ENCODE measurements at regions not wholly inside any gene's neighbourhood (a gene's known extent, or its start where the extent isn't known, plus 50 kb on each side); places are given as distances from the start of the nearest gene placed in this dataset.
"Not testable (repeated sequence)": the region's sequence is repeated elsewhere in the genome, so short reads cannot be mapped to it uniquely, and the experiment has no call there.

DNA sequence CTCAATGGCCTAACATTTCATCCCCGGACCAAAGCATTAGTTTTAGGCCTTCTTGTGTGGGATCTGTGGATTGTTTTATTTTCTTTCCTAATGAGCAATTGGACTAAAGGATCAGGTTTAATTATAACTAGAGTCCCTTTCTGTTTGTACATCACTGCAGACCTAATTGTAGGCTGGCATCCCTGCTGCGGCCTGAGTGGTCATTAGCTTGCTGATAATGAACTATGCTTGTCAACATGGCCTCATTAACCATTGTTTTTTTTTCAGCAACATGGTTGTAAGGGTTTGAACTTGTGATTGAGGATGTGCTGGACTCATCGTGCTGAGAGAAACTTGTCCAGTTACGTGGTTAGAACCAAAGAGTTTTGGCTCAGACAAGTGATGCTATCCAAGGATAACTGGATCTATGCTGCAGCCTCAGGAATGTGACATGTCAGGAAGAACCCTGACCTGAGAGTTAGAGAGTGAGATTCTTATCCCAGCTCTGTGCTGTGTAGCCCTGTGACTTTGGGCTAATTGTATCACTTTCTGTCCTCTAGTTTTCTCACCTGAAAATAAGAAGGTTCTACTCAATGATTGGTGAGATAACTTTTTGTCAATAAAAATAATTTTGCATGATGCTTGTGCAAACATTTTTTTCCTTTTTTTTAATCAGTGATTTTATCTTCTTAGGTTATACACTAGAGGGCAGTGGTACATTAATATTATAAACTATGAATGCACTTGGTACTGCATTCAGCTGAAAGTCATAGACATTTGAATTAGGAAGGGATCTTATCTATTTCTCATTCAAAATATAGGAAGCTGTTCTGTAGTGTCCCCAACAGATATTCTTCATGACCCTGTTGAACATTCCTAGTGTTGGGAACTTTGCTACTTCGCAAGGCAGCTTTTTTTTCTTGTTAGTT is 140.9 kb downstream of the RNF144B start:
- no peak for DNase-seq (ENCODE audit: low read depth)

- DNase-seq (ENCODE audit: low read depth), result no peak
These were observed 143.1 kb downstream of the RNF144B start for GRCh38 chr6:18530201-18530600.

DNA sequence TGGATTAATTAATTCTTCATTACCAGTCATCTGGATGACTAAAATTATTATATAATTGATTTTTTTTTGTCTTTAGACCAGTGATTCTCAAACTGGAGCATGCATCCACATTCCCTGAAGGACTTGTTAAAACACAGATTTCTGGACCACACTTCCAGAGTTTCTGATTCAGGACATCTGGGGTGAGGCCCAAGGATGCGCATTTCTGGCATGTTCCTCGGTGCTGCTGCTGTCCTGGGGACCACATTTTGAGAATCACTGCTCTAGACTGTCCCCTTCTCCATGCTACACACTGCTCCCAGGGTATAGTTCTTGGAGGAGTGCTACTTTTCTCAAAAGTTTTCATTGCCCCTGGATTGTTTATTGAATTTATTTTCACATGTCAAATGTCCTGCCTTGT is 145.0 kb downstream of the RNF144B start:
- DNase-seq (ENCODE audit: low read depth), result no peak

GRCh38 chr6:18533793-18534192 is 146.6 kb downstream of the RNF144B start:
- no peak for DNase-seq (ENCODE audit: low read depth)

GRCh38 chr6:18536591-18537055 is 149.5 kb downstream of the RNF144B start:
- DNase-seq (ENCODE audit: low read depth), result no peak

DNA sequence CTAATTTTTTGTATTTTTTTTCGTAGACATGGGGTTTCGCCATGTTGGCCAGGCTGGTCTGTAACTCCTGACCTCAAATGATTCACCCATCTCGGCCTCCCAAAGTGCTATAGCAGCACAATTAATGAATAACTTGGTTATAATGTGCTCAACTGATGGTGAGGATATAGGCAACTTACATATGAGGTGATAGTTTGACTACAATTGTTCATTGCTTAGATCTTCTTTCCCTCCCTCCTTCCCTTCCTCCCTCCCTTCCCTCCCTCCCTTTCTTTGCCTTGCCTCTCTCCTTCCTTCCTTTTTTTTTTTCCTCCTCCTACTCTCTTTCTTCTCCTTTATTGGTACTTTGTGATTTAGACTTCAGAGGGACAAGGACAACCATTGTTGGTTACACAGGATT is 151.2 kb downstream of the RNF144B start:
- no peak for DNase-seq (ENCODE audit: low read depth)

GRCh38 chr6:18543051-18543450 is 155.9 kb downstream of the RNF144B start:
- no peak for DNase-seq (ENCODE audit: low read depth)

- not testable (repeated sequence) for DNase-seq (ENCODE audit: low read depth)
These were observed 158.0 kb downstream of the RNF144B start for GRCh38 chr6:18545142-18545541.

DNA sequence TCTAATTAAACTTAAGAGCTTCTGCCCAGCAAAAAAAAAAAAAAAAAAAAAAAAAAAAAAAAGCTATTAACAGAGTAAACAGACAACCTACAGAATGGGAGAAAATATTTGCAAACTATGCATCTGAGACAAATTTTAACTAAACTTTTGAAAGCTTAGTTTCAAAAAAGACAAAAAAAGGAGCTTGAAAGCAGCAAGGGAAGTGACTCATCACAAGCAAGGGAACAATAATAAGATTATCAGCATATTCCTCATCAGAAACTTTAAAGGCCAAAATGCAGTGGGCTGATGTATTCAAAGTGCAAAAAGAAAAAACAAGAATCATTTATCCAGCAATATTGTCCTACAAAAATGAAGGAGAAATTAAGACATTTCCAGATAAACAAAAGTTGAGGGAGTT is 158.6 kb downstream of the RNF144B start:
- DNase-seq (ENCODE audit: low read depth), result no peak

DNA sequence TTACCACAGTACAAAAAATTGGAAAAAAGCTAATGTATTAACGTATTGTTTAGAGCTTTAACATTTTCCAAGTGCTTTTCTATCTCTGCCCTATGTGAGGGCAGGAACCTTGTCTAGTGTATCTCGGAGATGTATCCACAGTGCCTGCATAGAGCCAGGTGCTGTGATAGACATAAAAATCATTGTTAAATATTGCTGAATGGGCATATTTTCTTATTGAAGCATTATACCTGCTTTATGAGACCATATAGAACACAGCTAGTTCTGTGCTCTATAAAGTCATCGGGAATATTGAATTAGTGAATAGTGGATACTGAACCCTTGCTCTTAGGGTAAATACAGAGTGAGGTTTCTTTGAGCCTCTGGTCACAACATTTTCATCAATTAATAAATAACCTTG is 163.0 kb downstream of the RNF144B start:
- DNase-seq (ENCODE audit: low read depth), result no peak

GRCh38 chr6:18551228-18551627 is 164.1 kb downstream of the RNF144B start:
- no peak for DNase-seq (ENCODE audit: low read depth)

DNA sequence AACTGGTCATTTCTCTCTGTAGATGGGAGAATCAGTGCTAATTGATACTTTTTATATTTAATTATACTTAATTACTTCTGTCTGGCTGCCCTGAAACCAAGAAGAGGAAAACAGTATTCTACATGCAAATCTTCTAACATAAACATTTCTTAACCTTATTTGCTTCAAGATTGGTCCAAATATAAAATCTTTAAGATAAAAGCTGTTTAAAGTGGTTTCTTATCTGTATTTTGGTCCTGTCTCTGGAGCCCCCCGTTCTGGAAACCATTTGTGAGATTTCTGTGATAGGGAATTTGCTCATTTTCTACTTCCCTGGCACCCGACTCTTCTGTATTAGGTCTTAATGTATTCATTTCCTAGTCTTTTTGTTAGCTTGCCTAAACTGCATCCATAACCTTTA is 168.6 kb downstream of the RNF144B start:
- DNase-seq (ENCODE audit: low read depth), result no peak

DNA sequence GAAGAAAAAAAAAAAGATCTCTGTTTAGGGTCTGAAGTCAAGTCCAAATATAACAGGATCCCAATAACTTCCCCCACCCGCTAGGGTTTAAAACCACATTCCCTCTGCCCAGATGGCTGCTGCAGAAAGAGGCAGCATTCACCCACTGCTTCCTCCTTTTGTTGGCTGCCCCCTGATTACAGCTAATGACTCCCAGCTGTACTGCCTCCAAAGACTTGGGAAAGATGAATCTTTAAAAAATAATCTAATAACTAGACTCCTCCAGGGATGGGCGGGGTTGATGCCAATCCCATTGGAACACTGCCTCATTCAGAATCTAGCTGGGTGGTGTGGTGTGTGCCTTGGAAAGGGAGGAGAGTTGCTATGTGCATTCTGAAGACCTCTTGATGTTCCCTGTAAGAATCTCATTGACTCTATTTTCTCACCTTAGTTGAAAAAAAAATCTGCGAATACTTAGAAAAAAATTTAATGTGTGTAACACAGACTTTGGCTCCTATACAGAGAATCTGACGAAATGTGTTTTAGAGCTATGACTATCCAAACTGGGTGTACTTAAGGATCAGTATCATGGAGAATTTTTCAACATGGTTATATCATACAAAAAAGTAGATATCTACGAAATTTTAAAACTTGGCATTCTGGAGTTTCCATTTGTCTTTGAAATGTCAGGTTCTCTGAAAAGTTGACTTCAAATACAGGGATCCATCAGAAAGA is 174.0 kb downstream of the RNF144B start:
- no peak for DNase-seq (ENCODE audit: low read depth)

GRCh38 chr6:18562726-18563125 is 175.6 kb downstream of the RNF144B start:
- DNase-seq (ENCODE audit: low read depth), result no peak

- no peak for DNase-seq (ENCODE audit: low read depth)
These were observed 177.6 kb downstream of the RNF144B start for GRCh38 chr6:18564775-18565174.

DNA sequence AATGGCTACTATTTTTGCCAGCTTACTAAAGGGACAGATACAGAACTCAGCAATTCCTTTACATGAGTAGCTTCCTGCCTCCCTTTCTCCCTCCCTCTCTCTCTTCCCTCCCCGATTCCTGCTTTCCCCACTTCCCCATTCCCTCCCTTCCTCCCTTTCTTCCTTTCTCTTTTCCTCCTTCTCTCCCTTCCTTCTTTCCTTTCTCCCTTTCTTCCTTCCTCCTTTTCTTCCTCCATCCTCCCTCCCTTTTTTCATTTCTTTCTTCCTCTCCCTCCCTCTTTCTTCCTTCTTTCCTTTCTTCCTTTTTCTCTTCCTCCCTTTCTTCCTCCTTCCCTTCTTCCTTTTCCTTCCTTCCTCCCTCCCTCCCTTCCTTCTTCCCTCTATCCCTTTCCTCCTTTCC is 178.1 kb downstream of the RNF144B start:
- DNase-seq (ENCODE audit: low read depth), result no peak

DNA sequence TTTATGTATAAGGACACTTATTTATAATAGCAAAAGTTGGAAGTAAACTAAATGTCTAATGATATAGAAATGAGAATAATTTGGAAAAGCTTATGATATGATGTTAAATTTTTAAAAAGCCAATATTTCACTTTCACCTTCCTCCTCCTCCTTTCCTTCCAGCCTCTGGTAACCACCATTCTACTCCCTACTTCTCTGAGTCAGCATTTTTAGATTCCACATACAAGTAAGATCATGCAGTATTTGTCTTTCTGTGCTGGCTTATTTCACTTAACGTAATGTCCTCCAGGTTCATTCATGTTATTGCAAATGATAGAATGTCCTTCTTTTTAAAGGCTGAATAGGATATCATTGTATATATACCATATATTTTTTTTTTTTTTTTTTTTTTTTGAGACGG is 180.2 kb downstream of the RNF144B start:
- no peak for DNase-seq (ENCODE audit: low read depth)

GRCh38 chr6:18577491-18577890 is 190.3 kb downstream of the RNF144B start:
- DNase-seq (ENCODE audit: low read depth), result no peak

DNA sequence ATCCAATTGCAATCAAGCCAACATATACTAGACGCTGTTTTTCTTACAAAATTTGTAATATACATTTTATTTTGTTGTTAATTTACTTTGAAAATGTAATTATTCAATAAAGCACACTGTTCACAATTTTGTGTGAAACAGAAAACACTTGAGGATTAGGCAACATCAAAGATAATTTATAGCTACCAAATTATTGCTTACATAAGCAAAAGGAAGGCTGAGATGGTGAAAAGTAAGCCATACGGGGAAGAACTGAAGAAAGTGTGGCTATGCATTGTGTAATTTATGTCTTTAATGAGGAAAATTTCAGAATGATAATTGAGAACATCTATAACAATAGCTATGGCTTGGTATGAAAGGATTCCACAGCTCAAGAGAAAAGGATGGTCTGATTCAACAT is 192.0 kb downstream of the RNF144B start:
- no peak for DNase-seq (ENCODE audit: low read depth)

DNA sequence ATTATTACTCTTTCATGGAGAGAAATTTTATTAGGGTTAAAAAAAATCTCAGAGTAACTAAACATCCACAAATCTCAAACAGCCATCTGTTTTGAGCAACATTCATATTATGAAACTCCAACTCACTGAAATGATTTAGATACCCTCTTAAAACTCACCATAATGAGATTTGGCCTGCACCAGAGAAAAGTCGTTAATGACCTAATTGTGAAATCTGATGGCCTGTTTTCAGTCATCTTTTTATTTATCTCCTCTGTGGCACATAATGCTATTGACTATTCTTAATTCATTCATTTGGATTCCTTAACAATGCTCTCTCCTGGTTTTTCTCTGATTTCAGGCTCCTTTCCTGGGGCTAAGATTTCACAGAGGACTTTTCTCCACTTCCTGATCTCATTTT is 192.7 kb downstream of the RNF144B start:
- no peak for DNase-seq (ENCODE audit: low read depth)

DNA sequence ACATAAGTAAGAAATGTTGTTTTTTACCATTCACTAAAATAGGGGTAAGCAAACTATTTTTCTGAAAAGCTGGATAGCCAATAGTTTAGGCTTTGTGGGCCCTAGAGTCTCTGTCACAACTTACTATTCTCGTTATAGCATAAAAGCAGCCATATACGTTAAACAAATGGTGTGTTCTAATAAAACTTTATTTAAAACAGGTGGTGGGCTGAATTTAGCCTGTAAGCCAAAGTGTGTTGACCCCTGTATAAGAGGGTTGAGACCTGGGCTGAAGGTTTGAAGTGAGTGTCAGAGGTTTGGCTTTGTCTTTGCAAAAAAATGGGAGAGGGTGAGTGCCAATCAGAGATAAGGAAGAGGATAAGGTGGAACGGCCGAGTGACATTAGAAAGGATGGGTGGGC is 197.2 kb downstream of the RNF144B start:
- DNase-seq (ENCODE audit: low read depth), result no peak

DNA sequence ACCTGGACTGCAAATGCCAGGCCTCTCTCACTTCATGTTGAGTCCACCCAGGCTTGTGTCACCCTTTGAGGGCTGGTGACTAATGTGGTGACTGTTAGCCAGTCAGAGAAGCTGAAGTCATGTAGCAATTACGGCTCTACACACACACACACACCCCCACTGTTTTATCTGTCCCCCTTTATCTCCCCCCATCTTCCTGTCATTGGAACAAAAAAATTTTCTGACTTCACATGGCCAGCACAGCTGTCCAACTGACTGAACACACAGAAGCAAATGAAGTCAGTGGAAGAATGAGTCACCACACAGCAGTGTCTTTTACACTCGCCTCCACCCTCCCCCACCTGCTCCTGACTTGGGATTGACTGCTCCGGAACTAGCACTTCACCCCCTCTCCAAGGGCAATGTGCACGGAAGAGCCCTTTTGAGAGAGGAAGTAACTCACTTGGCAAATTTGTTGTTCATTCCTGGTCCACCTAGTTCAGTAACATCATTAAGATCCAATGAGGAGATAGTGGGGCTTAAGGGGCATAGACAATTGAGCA is 198.0 kb downstream of the RNF144B start:
- DNase-seq (ENCODE audit: low read depth), result no peak

DNA sequence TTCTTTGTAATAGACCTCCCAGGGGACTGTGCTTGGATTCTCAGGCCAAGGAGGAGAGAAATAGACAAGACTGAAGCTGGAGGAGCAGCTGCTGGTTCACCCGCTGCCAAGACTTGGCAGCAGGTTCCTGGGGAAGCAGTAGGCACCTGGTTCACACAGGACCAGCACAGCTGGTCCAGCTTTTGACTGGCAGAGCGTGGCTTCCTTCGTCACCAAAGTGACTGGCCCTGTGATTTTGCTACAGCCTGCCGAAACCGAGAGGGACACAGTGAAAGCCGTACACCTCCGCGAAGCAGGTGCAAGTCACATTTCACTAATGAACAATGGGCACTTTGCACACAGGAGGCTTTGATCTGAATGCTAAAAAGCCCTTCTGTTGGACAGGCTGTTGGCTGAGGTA is 199.0 kb downstream of the RNF144B start:
- no peak for DNase-seq (ENCODE audit: low read depth)
